Fibroblast of villous mesenchyme (primary cell): ENCODE measurements at regions not wholly inside any gene's neighbourhood (a gene's known extent, or its start where the extent isn't known, plus 50 kb on each side); places are given as distances from the start of the nearest gene placed in this dataset.

Source experiments
- DNase-seq: peaks from one replicate; pipeline ENCODE4 v3.0.0-alpha.2; 2010; ENCODE audit warnings: low read depth
- H3K4me3 ChIP-seq: 2 replicates; pipeline ENCODE4 v1.5.1; 2011; ENCODE audit warnings: low read depth, mild to moderate bottlenecking, low read length
- CTCF ChIP-seq: IDR thresholded peaks from 2 replicates; pipeline ENCODE4 v1.5.1; 2012; ENCODE audit warnings: low read depth, mild to moderate bottlenecking, low read length; ENCODE audit not compliant: insufficient read depth

- H3K4me3 ChIP-seq, result no peak overlapping the region
- DNase-seq, result no peak
- TF ChIP-seq CTCF, result no peak
Measured at GRCh38 chrX:43467608-43468234, 188.4 kb upstream of the MAOA start.

- H3K4me3 ChIP-seq, result no peak overlapping the region
- DNase-seq, result no peak
- TF ChIP-seq CTCF, result no peak
Measured at GRCh38 chrX:43469391-43470054, 186.6 kb upstream of the MAOA start.

- TF ChIP-seq CTCF, result no peak
- no peak overlapping the region for H3K4me3 ChIP-seq
- no peak for DNase-seq
Measured at GRCh38 chrX:43474321-43474720, 181.8 kb upstream of the MAOA start.

GRCh38 chrX:43479070-43479469 is 177.0 kb upstream of the MAOA start:
- no peak for DNase-seq
- no peak for TF ChIP-seq CTCF
- H3K4me3 ChIP-seq, result no peak overlapping the region

GRCh38 chrX:43479850-43480249 is 176.2 kb upstream of the MAOA start:
- TF ChIP-seq CTCF, result no peak
- no peak overlapping the region for H3K4me3 ChIP-seq
- no peak for DNase-seq

- no peak for TF ChIP-seq CTCF
Measured at GRCh38 chrX:43481576-43481975, 174.5 kb upstream of the MAOA start.

GRCh38 chrX:43493756-43494155 is 162.3 kb upstream of the MAOA start:
- no peak for TF ChIP-seq CTCF
- H3K4me3 ChIP-seq, result no peak overlapping the region
- no peak for DNase-seq

More at GRCh38 chrX:43481576-43481975, 174.5 kb upstream of the MAOA start:
- no peak for DNase-seq
- no peak overlapping the region for H3K4me3 ChIP-seq
